ENCODE measurements at regions not wholly inside any gene's neighbourhood (a gene's known extent, or its start where the extent isn't known, plus 50 kb on each side); places are given as distances from the start of the nearest gene placed in this dataset.
A peak's percentile ranks its signal among the peaks of the same experiment; 100 is the strongest.
"Not testable (repeated sequence)": the region's sequence is repeated elsewhere in the genome, so short reads cannot be mapped to it uniquely, and the experiment has no call there.

- ChIA-PET CTCF (no interaction called here), POLR2A (no interaction called here)
- no peak for TF ChIP-seq CTCF (IDR thresholded peaks at IDR 0.05; ENCODE audit: insufficient read depth, low read depth, low read length)
- Histone ChIP-seq H3K36me3 (ENCODE audit: control insufficient read depth, insufficient read depth, low read length) (no peaks in the 10 kb centered on the region), H3K27me3 (ENCODE audit: control insufficient read depth, insufficient read depth, low read length) (no peaks in the 10 kb centered on the region), H3K4me3 (ENCODE audit: low read depth, low read length) (no peak overlapping the region)
- DNase-seq (ENCODE audit: low read depth): no peak
Measured at GRCh38 chr5:89324990-89325389, 442.0 kb upstream of the MEF2C start.

- Histone ChIP-seq H3K27me3 (ENCODE audit: control insufficient read depth, insufficient read depth, low read length) (no peaks in the 10 kb centered on the region), H3K36me3 (ENCODE audit: control insufficient read depth, insufficient read depth, low read length) (no peaks in the 10 kb centered on the region), H3K4me3 (ENCODE audit: low read depth, low read length) (no peak overlapping the region)
- DNase-seq (ENCODE audit: low read depth): no peak
- no peak for TF ChIP-seq CTCF (IDR thresholded peaks at IDR 0.05; ENCODE audit: insufficient read depth, low read depth, low read length)
- ChIA-PET POLR2A (no interaction called here), CTCF (no interaction called here)
Measured at GRCh38 chr5:89320421-89321277, 437.7 kb upstream of the MEF2C start.

GRCh38 chr5:89317838-89318237 is 434.9 kb upstream of the MEF2C start:
- H3K4me3 ChIP-seq (ENCODE audit: low read depth, low read length); CTCF ChIA-PET; POLR2A ChIA-PET; DNase-seq (ENCODE audit: low read depth); H3K36me3 ChIP-seq (ENCODE audit: control insufficient read depth, insufficient read depth, low read length); H3K27me3 ChIP-seq (ENCODE audit: control insufficient read depth, insufficient read depth, low read length): not testable (repeated sequence)

GRCh38 chr5:89315286-89316100 is 432.5 kb upstream of the MEF2C start:
- ChIA-PET CTCF (no interaction called here), POLR2A (no interaction called here)
- TF ChIP-seq CTCF (IDR thresholded peaks at IDR 0.05; ENCODE audit: insufficient read depth, low read depth, low read length): no peak
- no peaks in the 10 kb centered on the region for H3K27me3 ChIP-seq (ENCODE audit: control insufficient read depth, insufficient read depth, low read length)
- no peaks in the 10 kb centered on the region for H3K36me3 ChIP-seq (ENCODE audit: control insufficient read depth, insufficient read depth, low read length)
- no peak overlapping the region for H3K4me3 ChIP-seq (ENCODE audit: low read depth, low read length)
- no peak for DNase-seq (ENCODE audit: low read depth)

GRCh38 chr5:89313804-89314588 is 431.0 kb upstream of the MEF2C start:
- CTCF ChIA-PET: interaction anchor here (0.9 to 1.0 kb wide), 2 partner anchors 10 to 15 kb away, joined by 3 read pairs; no protein-coding TSS in a partner anchor
- no peak overlapping the region for H3K4me3 ChIP-seq (ENCODE audit: low read depth, low read length)

More at GRCh38 chr5:89313804-89314588, 431.0 kb upstream of the MEF2C start:
- POLR2A ChIA-PET: no interaction called here
- no peaks in the 10 kb centered on the region for H3K27me3 ChIP-seq (ENCODE audit: control insufficient read depth, insufficient read depth, low read length)
- peak; percentile 55 for DNase-seq (ENCODE audit: low read depth)
- no peak for TF ChIP-seq CTCF (IDR thresholded peaks at IDR 0.05; ENCODE audit: insufficient read depth, low read depth, low read length)
- H3K36me3 ChIP-seq (ENCODE audit: control insufficient read depth, insufficient read depth, low read length): no peaks in the 10 kb centered on the region

Data from BJ (cell line).